ENCODE measurements at regions not wholly inside any gene's neighbourhood (a gene's known extent, or its start where the extent isn't known, plus 50 kb on each side); places are given as distances from the start of the nearest gene placed in this dataset.
"Not testable (repeated sequence)": the region's sequence is repeated elsewhere in the genome, so short reads cannot be mapped to it uniquely, and the experiment has no call there.

DNA sequence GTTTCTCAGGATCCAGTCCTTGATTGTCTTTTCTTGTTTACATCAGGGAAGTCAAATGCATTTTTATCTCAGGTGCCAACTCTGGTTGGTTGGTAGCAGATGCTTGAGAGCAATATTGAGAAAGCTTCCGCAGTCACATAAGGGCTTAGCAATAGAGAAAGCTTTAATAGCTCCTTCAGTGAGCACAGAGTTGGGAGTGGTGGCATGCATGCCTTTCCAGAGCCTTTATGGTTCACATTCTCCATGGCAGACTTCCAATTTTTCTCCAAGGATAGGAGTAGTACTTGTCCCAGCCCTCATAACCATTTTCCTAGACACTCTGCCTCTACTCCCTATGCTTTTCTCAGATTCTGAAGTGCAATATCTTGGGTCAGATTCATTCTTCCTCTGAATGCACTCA, 280.4 kb downstream of the AEBP2 start:
- DNase-seq = no peak

DNA sequence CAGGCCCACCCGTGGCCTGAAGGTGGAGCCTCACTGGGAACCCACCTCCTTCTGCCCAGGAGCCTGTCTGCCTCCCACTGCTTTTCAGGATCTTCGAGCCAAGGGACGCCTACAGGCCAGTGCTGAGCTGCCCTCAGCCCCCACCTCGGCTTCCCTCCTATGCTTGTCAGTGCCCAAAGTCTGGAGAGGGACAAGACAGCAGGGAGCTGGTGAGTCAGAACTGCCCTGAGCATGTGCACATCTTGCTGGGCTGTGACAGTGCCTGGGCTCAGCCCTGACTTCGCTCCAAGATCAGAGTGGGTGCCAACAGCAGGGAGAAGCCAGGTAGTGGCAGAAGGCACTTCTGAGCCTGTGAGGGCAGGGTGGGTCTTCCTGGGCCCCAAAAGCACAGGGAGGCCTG, 286.8 kb downstream of the AEBP2 start:
- no peak for DNase-seq

DNA sequence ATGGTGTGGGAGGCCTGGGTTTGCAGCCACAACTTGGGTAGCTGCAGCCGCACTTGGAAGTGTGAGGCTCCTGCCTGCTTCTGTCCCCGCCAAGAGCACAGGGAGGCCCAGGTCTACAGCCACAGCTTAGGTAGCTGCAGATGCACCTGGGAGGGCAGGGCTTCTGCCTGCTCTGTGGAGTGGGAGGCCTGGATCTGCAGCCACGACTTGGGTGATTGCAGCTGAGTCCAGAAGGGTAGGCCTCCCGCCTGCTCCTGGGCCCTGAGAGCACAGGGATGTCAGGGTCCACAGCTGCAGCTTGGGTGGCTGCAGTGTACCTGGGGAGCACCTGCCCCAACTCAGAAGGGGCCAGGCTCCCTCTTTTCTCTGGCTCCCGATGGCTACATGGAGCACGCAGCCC, 287.3 kb downstream of the AEBP2 start:
- DNase-seq = no peak

DNA sequence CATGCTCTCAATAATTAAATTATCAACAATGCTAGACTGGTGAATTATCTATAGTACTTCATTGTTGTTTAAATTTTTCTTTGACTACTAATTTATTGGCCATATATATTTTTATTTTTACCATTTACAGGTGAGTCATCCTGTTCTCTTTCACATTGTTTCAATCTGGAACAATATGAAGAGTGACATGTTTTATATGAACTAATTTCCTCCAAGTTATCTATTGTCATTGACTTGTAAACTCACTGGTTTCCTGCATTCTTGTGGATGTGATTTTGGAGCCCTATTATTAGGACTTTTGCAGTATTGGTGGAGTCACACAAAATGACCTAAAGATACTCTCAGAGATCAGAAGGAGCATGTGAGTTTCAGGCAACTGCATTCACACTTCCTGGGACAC, 297.7 kb downstream of the AEBP2 start:
- DNase-seq = no peak

DNA sequence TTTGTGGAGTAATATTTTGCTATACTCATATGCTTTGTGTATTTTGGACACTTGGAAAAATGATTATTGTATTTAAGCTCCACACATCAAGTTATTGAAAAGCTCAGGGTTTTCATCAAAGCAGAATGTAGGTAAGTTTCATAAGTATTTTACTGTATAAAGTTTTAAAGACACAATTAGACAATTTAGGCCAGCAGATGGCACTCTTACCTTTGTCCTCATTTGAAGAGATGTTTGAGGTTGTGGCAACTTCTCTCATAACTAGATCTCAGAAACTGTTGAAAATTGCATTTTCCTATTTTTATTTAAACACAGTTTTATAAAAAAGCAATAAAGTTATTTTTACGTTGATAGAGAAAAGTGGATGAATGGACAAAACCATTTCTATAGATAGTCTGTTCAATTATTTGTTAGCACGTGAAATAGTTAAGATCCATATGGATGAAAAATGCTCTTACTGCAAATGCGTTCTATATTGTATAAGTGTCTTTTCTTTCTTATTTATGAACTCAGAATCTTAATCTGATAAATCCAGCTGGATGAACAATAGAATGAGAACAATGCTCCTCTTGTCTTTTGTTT, 300.0 kb downstream of the AEBP2 start:
- peak; percentile 92 for DNase-seq

DNA sequence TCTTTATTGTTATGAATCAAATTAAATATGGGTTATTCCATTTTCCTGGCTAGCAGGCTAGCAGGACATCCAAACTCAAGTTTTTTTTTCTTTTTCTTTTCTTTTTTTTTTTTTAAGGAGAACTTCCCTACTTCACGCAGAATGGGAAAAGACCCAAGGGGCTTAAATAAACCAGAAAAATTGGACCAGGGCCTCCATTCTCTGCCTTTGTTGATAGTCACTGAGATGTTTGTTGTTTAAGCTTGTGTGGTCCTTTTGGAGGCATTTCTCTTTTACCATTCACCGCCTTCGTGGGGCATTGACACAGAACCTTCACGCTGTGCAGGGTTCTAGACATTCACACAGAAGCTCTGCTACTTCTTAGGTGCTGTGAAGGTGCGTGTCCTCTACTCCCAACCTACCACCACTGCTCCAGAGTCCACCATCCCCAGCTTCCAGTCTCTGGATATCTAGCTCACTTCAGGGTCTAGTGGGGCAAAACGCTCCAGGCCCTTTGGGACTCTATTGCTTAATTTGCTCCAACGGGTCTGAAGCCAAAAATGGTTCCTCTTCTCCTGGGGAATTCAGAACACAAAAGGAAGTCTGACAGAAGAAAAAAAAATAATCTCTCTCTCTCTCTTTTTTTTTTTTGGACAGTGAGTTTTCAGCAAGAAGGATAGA, 301.3 kb downstream of the AEBP2 start:
- DNase-seq = no peak

DNA sequence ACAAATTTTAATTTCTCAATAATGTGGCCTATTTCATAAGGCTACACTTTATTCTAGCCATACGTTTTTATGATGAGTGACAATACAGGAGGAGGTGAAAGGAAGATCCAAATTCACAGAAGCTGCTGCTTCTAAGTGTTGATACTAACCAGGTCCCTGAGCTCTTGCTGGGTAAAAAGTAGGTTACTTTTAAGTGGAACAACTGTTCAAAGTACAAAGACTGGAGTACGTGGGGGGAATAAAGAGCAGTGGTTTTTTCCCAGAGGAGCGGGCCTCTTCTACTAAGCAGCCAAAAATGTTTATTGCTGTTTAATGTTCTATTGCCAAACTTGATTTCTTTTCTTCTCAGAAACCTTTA, 301.8 kb downstream of the AEBP2 start:
- no peak for DNase-seq

DNA sequence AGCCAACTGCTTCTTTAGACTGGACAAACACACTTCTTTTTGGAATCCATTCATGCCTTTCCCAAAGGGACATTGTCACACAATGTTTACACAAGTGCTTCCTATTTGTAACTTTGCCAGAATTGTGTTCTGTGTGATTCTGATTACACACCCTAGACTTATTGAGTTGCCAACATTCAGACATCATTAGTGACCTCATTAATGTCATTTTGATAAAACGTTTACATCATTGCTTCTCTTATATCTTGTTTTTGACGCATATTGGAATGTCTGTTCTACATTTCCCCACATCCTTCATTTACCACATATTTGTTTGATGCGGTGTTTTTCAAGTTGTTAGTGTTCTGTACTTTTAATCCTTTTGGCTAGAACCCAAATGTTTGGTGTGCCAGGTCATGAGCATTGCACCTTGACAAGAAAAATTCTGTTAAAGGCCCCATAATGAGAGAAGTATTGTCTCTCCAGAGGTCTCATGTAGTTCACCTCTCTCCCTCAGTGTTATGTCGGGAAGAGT, 305.5 kb downstream of the AEBP2 start:
- DNase-seq = no peak

DNA sequence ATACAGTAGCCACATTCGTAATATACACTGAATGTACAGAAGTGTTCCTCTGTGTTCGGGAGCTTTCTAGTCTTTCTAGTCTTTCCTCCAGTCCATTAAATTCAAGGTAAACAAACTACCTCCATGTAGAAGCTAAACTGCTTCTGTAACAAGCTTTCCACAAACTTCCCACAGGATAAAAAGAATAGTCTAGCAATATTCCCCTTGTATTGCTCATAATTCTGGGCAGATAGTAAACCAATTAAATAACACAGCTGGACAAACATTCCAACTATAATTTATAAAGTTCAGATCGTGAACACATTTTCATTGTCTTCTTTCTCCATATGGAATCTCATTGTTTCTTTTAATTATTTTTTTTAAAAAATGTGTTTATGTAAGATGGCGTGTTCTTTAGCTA, 307.2 kb downstream of the AEBP2 start:
- no peak for DNase-seq

DNA sequence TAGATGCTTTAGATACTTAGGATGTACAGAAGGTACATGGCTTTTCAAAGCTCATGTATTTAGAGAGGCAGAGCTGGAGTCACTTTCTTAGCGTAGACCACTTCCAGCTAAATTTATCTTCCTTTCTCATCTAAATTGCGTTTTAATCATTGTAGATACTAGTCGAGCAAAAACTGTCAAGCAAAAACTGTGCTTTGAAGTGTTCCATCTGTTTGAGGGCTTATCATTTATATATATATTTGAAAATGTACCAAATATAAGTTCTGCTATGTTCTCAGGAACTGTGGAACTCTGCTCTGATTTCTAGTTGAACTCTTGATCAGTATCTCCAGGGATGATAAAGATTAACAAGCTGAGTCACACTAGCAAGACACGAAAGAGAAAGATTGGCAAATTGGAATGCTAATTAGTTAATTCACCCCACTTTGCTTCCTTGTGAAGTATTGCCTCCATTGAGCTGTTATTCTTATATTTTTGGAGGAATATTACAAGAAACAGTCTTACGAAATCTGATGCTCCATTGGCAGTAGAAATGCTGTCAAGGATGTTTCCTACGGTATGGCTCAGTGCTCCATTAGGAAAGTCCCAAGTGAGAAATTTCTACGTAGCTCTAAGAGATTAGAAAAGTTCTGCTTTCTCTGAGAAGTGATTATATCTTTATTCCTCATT, 310.7 kb downstream of the AEBP2 start:
- DNase-seq = no peak

DNA sequence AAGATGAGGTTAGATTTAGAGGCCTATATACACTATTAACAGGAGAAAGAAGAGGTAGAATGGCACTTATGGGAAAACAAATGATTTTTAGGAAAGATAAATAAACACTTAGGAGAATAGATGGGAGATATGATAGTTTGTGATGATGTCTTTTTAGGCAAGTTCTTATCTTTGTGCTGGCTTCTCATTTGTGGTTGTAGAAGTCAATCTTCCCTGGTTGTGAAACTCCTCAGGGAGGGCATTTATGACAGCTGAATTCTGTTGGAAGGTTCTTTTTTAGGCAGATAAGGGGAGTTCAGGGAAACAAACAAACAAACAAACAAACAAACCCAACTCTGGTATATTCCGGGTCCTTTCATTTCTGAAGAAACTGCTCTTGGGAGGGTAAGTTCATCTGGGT, 311.8 kb downstream of the AEBP2 start:
- no peak for DNase-seq

DNA sequence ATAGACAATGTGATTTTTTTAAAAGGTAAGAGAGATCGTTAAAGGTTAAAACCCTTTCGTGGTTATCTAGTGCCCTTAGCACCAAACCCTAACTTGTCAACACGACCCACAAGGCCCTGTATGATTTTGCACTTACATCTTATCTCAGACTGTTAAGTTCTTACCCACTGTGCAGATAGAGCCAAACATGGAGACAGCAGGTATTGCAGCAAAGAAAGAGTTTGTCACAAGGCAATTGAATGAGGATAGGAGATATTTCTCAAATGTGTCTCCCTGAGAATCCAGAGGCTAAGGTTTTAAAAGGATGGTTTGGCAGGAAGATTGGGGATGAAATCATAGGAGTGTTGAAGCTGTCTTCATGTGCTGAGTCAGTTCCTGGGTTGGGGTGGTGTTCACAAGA, 313.4 kb downstream of the AEBP2 start:
- no peak for DNase-seq

DNA sequence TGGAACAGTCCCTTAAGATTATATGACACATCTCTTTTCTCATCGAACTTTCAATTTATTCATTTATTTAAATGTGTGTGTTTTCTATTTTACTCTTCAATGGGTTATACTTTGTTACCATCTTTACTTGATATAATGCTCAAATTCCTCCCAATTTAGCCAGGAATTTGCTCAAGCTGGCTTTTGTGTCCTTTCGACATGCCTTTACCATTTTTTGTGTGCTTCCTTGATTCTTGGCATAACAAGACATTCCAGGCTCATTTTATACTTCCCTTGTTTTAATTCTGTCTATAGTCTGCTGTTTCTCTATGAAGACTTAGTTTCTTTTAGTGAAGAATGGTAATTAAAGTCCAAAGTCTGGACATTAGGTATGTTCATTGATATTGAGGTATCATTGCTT, 315.8 kb downstream of the AEBP2 start:
- no peak for DNase-seq

DNA sequence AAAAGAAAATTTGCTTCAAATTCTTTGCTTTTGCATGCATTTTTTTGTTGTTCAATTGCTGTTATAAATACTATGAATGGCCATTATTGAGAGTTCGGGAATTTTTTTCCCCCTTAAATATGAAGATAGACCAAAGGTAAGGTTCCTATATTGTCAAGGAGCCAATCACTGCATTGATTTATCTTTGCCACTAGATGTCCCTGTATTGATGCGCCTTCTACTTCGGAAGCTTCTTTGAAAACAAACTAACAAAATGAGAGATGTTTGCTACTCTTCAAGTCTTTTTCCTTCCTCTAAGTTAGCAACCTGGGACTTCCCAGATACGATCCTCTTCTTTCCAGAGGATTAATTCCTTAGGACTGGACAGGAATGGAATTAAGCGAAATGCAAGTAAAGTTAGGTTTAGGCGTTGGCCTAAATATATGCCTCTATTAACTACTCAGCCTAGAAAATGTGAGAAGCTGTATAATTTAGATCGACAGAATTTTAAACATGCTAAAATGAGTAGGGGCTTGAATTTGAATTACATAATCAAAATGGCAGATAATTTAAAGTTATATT, 318.1 kb downstream of the AEBP2 start:
- peak; percentile 54 for DNase-seq

DNA sequence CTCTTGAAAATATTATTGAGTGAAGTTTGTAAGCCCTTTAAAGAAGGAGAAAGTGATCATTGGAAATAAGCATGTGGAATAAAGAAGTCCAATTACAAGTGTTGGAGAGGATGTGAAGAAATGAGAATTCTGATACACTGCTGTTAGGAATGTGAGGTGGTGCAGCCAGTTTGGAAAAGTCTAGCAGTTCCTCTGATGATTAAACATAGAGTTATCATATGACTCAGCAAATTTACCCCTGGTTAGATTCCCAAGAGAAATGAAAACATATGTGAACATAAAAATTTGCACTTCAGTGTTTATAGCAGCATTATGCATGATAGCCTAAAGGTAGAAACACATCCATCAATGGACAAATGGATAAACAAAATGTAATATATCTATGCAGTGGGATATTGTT, 319.9 kb downstream of the AEBP2 start:
- no peak for DNase-seq

DNA sequence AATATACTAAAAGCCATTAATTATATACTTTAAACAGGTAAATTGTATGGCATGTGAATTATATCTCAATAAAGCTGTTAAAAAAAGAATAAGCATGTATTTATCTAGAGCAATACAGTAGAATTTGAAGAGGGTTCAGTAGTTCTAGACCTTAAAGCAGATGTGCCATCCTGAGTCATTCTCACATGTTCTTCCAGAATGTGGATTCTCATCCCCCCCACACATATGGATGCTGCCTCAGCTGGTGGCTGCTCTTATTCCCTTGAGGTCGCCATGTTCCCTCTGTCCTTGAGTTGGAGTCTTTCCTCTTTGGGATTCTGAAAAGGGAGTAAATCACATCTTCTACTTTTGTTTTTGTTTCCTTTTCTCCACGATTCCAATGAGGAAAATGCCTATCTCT, 321.3 kb downstream of the AEBP2 start:
- DNase-seq = no peak

DNA sequence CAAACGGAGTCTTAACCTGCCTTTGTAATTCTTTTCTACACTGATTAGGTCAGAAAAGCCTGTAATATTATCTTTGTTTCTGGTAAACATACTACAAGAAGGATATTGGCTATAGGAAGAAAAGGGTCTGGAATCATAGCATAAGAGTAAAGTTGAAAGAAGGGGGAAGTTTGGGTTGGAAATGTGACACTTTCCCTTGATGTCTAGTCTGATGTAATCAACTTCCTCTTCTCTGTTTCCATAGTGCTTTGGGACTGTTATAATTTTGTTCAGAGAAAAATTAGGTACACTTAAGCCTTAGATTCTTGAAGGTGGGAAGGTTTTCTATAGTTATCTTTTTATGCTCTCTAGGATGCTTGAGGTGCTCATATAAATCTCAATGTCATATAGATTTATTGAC, 322.2 kb downstream of the AEBP2 start:
- no peak for DNase-seq

DNA sequence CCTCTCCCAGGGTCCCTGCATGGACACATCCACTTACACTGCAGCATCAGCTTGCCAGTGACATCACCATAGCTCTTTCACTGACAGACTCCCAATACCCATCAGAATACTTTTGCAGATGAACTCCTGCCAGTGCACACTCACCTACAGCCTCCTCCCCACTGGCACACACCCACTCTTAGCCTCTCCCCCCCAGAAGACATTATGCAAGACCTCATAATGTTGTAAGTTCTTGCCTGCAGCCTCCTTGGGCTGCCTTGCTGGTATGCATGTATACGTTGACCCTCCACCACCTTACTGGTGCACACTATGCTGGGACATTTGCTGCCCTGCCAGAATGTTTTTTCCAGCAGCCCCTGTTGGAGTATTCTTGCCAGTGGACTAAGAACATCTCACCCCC, 324.2 kb downstream of the AEBP2 start:
- DNase-seq = no peak

DNA sequence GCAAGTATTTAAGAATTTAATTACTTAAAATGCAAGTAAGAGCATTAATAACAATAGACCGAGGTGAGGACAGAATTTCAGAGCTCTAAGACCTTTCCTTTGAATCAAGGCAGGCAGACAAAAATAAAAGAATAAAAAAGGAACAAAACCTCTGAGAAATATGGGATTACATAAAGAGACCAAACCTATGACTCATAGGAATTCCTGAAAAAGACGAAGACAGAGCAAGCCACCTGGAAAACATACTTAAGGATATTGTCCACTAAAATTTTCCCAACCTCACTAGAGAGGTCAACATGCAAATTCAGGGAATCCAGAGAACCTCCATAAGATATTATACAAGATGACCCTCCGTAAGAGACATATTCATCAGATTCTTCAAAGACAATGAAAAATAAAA, 325.1 kb downstream of the AEBP2 start:
- no peak for DNase-seq

DNA sequence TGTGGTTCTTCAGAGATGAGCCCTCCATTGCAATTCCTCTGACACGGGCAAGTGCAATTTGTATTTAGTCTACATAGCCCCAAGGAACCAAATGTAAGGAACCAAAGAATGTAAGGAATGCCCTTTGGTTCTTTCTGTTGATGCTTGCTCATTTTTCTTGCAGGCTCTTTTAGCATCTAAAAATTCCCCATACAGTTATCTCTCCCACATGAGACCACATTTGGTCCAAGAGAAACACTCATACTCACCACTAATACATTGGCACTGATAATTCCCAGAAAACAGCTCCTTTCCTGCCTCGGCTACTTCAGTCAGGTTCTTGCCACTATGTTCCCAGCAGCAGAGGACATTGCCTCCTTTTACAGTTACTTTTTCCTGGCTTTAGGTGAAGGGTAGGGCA, 332.6 kb downstream of the AEBP2 start:
- DNase-seq = no peak

DNA sequence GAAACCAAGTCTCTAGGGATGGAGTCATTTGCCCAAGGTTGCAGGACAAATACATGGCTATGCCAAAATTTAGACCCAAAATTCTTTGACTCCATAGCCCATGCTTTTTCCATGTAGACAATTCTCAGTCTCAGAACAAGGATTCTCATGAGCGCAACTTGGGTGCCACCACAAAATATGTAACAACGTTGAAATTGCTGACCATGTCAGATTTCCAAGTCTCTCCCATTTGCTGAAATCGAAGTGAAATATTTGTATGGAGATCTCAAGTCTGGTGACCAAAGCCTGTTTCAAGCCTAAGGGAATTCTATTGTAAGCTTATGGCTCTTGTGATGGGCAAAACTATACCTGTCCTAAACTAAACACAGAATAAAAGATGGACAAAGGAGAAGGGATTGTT, 333.5 kb downstream of the AEBP2 start:
- DNase-seq = no peak

DNA sequence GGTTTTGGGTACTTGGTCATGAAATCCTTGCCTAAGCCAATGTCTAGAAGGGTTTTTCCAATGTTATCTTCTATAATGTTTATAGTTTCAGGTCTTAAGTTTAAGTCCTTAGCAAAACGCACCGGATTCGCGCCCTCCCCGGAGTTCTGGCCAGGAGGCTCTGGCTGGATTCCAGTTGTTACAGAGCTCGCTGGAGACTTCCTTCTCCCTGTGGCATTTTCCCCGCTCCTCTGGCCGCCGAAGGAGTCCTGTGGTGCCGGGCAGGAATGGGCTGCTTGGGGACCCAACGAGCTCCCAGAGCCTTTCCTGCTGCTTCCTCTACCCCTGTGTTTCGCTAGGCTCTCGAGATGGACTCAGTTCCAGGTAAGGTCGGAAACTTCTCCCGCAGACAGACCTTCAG, 335.9 kb downstream of the AEBP2 start:
- DNase-seq = no peak

DNA sequence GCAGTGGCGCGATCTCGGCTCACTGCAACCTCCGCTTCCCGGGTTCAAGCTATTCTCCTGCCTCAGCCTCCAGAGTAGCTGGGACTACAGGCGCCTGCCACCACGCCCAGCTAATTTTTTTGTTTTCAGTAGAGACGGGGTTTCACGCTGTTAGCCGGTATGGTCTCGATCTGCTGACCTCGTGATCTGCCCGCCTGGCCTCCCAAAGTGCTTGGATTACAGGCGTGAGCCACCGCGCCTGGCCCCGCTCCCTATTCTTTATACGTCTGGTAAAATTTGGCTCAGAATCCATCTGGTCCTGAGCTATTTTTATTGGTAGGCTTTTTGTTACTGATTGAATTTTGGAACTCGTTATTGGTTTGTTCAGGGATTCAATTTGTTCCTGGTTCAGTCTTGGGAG, 336.7 kb downstream of the AEBP2 start:
- not testable (repeated sequence) for DNase-seq

DNA sequence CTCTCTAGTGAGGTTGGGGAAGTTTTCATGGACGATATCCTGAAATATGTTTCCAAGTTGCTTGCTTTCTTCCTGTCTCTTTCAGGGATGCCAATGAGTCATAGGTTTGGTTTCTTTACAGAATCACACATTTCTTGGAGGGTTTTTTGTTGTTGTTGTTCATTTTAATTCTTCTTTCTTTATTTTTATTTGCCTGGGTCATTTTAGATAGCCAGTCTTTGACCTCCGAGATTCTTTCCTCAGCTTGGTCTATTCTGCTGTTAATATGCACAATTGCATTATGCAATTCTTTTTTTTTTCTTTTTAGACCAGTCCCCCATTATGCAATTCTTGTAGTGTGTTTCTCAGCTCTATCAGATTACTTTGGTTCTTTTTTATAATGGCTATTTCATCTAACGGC, 338.9 kb downstream of the AEBP2 start:
- DNase-seq = no peak
